Panc1 (cell line): ENCODE measurements at regions not wholly inside any gene's neighbourhood (a gene's known extent, or its start where the extent isn't known, plus 50 kb on each side); places are given as distances from the start of the nearest gene placed in this dataset.

Source experiments
- CTCF ChIP-seq: fragments of 450-650 bp; IDR thresholded peaks from 2 replicates; pipeline ENCODE4 v1.5.1; 2017; ENCODE audit warnings: mild to moderate bottlenecking
- POLR2AphosphoS5 ChIP-seq: IDR thresholded peaks from 2 replicates; pipeline ENCODE4 v1.6.1; 2012; ENCODE audit warnings: mild to moderate bottlenecking, low read depth, low read length, moderate library complexity
- REST ChIP-seq, 2 experiments: IDR thresholded peaks; 2 replicates each; pipeline ENCODE4 v1.6.1; 2011 to 2012; ENCODE audit warnings: low read depth in 2 of 2, control low read depth in 1 of 2, low read length in 1 of 2, mild to moderate bottlenecking in 1 of 2, moderate library complexity in 1 of 2; ENCODE audit not compliant: insufficient read depth in 1 of 2
- TCF7L2 ChIP-seq: IDR thresholded peaks from 2 replicates; pipeline ENCODE4 v1.6.1; 2011; ENCODE audit warnings: mild to moderate bottlenecking, low read depth, low read length, inconsistent platforms

- TF ChIP-seq POLR2AphosphoS5 (no peak), CTCF (no peak), TCF7L2 (no peak), REST (IDR thresholded peaks at IDR 0.05; ENCODE audit: insufficient read depth in 1 of 2, low read depth in 2 of 2, low read length in 1 of 2) (no peak)
These were observed 75.1 kb upstream of the INSIG1 start for GRCh38 chr7:155222573-155222972.
